ENCODE measurements at regions not wholly inside any gene's neighbourhood (a gene's known extent, or its start where the extent isn't known, plus 50 kb on each side); places are given as distances from the start of the nearest gene placed in this dataset.

DNA sequence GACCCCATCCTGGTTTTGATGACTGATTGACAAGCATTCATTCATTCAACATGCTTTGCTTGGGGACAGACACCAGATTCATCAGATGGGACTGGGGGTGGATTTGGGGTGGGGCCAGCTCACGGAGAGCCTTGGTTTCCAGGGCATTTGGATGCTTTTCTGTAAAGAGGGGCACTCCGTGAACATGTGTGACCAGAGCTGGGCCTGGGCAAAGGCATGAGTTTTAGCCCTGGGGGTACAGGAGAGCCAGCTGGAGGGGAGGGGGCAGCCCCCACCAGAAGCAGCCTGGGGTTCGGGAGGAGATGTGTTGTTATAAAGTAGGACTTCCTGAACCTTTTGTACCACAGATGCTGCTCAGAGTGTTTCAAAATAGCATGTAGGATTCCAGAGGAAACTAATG, 99.7 kb downstream of the RIPK4 start:
- Mint-ChIP-seq H3K9me3 (ENCODE audit: low read depth) (no peaks in the 10 kb centered on the region), H3K27me3 (peaks cover 12% of the 10 kb centered on the region), H3K36me3 (no peaks in the 10 kb centered on the region), H3K4me3 (no peak overlapping the region), H3K27ac (no peak overlapping the region), H3K4me1 (peaks cover 11% of the 10 kb centered on the region)
- CTCF ChIA-PET: interaction anchor here (1.2 kb wide), 1 partner anchor 13 kb away, joined by 3 read pairs; no protein-coding TSS in a partner anchor
- DNase-seq (no peak), ATAC-seq (no peak)

DNA sequence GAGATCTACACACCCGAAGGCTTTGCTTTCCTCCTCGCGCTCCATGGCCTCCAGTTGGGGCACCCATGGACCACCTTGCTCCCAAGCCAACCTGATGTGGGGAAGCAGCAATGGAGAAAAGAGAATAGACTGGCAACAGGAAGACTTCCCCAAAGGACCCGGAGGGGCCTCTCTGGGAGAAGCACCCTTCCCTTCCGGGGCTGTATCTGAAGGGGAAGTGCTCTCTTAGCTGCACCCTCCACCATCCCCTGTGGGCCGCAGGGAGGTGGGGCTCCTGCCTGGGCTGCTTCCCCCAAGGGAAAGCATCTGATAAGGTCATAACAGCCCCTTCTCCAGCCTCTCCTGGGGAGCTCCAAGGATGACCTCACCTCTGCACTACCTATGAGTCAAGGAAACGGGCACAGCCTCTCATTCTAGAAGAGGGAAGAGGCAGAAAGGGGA, 100.2 kb downstream of the RIPK4 start:
- CTCF ChIA-PET: interaction anchor here (1.2 kb wide), 1 partner anchor 13 kb away, joined by 3 read pairs; no protein-coding TSS in a partner anchor
- Mint-ChIP-seq H3K36me3 (no peaks in the 10 kb centered on the region), H3K27me3 (peaks cover 12% of the 10 kb centered on the region), H3K4me3 (no peak overlapping the region), H3K27ac (no peak overlapping the region), H3K4me1 (peaks cover 6% of the 10 kb centered on the region), H3K9me3 (ENCODE audit: low read depth) (no peaks in the 10 kb centered on the region)
- no peak for DNase-seq
- no peak for ATAC-seq

DNA sequence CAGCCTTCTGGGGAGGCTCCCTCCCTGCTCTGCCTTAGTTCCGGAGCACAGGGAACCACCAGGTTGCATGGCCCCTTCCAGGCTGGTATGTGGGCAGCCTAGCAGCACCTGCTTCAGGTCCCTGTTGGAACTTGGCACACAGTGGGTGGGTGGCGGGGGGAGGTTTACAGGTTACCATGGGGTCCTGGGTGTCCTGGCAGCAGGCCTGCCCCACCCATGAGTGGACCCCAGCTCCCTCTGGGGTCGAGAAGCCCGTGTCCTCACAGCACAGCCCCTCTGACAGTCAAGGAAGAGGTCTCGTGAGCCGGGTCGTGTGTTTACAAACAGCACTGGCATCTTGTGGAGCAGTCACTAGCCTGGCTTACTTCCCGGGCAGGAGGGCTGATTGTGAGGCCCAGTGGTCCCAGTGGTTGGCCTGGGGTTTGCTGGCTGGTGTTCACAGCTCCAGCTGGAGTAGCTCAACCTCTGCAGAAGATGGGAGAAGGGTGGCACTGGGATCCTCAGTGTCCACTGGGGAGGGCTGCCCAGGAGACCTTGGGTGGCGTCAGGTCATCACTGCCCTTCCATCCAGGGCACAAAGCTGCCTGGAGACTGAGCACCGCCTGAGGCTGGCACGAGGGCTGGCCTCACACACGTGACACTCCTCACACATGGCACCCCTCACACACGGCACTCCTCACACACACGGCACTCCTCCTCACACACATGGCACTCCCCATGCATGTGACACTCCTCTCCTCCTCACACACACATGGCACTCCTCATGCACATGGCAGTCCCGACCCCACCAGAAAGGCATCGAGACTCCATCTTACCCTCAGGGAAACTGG, 100.9 kb downstream of the RIPK4 start:
- Mint-ChIP-seq H3K9me3 (ENCODE audit: low read depth) (no peaks in the 10 kb centered on the region), H3K4me1 (no peaks in the 10 kb centered on the region), H3K27ac (no peak overlapping the region), H3K4me3 (no peak overlapping the region), H3K27me3 (peaks cover 7% of the 10 kb centered on the region), H3K36me3 (no peaks in the 10 kb centered on the region)
- DNase-seq (no peak), ATAC-seq (no peak)
- CTCF ChIA-PET: no interaction called here

DNA sequence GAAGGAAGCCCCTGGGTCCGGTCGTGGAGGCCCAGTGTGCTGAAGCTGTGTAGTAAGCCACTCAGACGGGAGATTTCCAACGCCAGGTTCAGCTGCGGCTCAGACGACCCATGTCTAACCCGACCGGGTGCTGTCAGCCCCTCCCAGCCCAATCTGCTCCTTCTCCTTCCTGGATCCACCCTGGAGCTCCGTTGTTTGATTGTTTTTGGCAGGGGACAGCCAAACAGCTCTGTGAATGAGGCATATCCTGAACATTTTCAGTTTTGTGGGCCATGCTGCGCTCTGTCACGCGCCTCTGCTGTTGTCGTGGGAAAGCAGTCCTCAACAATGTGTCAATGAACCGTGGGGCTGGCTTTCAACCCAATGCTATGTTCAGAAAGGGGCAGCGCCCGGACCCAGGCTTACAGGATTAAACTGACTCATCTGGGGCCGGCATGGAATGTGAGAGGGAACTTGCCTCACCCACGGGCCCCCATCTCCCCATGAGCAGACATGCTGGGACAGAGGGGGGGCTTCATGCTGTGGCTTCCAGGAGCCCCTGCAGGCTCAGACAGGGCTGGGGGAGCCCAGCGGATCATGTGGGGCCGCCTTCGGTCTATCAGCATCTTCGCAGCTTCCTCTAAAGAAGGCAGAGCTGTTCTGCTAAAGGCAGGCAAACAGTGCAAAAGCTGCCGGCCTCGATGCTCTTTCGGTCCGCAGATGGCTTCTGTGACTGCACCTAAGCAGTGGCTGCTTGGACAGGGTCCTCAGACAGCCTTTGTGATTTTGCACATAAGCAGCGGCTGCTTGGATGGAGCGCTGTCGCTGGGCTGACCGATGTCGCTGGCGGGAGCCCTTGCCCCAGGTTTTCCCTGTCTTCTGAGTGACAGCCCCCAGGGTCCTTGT, 101.7 kb downstream of the RIPK4 start:
- Mint-ChIP-seq H3K27ac (no peak overlapping the region), H3K9me3 (ENCODE audit: low read depth) (no peaks in the 10 kb centered on the region), H3K36me3 (no peaks in the 10 kb centered on the region), H3K27me3 (peaks cover 5% of the 10 kb centered on the region), H3K4me3 (no peak overlapping the region), H3K4me1 (no peaks in the 10 kb centered on the region)
- ATAC-seq (no peak), DNase-seq (no peak)
- CTCF ChIA-PET: no interaction called here

DNA sequence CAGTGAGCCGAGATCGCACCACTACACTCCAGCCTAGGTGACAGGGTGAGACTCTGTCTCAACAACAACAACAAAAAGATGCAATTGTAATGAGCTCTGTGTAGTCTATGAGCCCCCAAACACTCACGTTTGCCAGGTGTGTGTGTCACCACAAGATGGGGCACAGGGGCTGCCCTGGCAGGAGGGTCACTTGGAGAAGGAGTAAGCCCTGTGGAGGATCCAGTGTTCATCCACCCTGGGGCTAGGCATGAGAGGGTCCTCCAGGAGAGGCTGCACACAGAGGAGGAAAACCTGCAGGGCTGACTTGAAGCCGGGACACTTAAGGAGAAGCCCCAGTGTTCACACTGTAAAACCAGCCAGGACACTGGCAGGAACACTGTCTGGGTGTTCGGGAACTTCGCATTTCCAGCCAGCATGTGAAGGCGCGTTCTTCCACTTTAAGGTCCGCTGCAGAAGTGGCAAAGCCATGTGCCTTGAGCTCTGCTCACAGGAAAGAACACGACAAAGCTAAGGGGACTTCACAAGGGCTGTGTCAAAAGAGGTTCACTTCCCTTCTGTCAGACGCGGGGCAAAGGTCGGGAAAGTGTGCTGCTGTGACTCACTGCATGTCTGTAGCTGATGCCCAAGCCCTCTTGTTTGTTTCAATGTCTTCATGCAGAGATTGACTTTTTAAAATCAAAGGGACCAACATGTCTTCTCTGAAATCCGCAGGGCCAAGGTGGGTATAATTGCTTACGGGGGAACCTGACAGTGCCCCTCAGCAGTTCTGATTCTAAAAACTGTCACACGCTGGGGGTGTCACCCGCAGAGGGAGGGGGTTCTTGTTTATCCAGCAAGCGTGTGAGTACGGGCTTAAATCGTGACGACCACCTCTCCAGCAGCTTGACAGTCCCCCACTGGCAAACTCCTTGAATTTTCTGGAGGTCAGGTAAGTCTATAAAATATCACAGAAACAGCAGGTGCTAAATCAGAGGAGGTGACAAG, 102.8 kb downstream of the RIPK4 start:
- no peaks in the 10 kb centered on the region for H3K4me1 Mint-ChIP-seq
- no peak overlapping the region for H3K27ac Mint-ChIP-seq
- no peaks in the 10 kb centered on the region for H3K36me3 Mint-ChIP-seq
- DNase-seq (no peak), ATAC-seq (no peak)
- CTCF ChIA-PET: no interaction called here
- no peaks in the 10 kb centered on the region for H3K9me3 Mint-ChIP-seq (ENCODE audit: low read depth)
- H3K4me3 Mint-ChIP-seq: no peak overlapping the region
- H3K27me3 Mint-ChIP-seq: peaks cover 3% of the 10 kb centered on the region

DNA sequence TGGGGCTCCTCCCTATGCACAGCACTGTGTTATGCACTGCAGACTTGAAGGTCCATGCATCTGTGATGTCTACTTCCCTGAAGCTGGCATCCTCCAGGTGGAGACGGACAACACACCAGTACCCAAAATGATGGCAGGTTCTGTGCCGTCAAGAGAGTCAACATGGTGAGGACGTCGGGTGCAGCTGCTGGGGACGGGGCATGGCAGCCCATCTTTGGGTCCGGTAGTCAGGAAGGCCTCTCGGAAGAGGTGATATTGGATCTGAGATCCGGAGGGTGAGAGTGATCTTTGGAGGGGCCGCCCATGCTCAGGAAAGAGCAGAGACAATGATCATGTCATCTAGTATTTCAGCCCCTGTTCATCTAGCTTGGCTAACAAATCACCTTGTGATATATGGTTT, 104.1 kb downstream of the RIPK4 start:
- DNase-seq (no peak), ATAC-seq (no peak)
- Mint-ChIP-seq H3K4me3 (no peak overlapping the region), H3K27me3 (peaks cover 5% of the 10 kb centered on the region), H3K9me3 (ENCODE audit: low read depth) (no peaks in the 10 kb centered on the region), H3K27ac (no peak overlapping the region), H3K4me1 (no peaks in the 10 kb centered on the region), H3K36me3 (no peaks in the 10 kb centered on the region)
- CTCF ChIA-PET: no interaction called here

DNA sequence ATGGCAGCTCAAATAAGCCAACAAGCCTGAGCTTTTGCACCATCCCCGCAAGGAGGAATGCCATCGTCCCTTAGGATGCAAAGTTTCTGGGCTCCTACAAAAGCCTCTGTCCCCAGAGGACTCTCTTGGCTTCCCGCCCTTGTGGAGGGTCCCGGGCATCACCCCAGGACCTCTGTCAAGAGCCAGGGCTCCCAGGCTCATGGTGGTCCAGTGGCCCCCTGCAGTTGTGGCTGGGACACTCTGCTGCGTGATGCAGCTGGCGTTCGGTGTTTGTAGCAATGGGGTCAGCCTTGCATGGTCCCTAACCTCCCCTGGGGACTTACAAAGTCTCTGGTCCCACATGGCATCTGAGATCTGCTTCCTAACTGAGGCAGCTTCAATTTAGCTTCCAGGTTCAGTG, 104.7 kb downstream of the RIPK4 start:
- CTCF ChIA-PET: no interaction called here
- no peak overlapping the region for H3K27ac Mint-ChIP-seq
- H3K4me3 Mint-ChIP-seq: no peak overlapping the region
- no peaks in the 10 kb centered on the region for H3K4me1 Mint-ChIP-seq
- ATAC-seq: no peak
- no peaks in the 10 kb centered on the region for H3K9me3 Mint-ChIP-seq (ENCODE audit: low read depth)
- peaks cover 5% of the 10 kb centered on the region for H3K27me3 Mint-ChIP-seq
- H3K36me3 Mint-ChIP-seq: no peaks in the 10 kb centered on the region
- no peak for DNase-seq

DNA sequence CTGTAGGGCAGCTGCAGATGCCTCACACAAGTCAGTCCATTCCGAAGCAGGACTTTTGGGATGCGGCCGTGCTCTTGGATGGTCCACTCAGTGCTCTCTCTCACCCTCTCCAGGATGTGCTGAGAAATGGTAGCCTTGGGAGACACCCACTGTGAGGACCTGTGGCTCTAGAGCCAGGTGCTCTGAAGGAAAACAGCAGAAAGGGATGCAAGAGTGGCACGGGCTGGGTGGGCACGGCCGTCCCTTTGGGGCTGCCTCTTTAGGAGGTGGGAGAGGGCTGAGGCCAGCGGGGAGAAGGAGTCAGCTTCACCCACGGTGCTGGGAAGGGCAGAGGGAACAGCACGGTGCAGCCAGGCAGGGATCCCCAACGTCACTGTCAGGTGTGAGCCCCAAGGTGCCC, 106.1 kb downstream of the RIPK4 start:
- Mint-ChIP-seq H3K27ac (no peak overlapping the region), H3K4me3 (no peak overlapping the region), H3K36me3 (no peaks in the 10 kb centered on the region), H3K4me1 (no peaks in the 10 kb centered on the region), H3K27me3 (peaks cover 5% of the 10 kb centered on the region), H3K9me3 (ENCODE audit: low read depth) (no peaks in the 10 kb centered on the region)
- CTCF ChIA-PET: no interaction called here
- ATAC-seq (no peak), DNase-seq (no peak)

DNA sequence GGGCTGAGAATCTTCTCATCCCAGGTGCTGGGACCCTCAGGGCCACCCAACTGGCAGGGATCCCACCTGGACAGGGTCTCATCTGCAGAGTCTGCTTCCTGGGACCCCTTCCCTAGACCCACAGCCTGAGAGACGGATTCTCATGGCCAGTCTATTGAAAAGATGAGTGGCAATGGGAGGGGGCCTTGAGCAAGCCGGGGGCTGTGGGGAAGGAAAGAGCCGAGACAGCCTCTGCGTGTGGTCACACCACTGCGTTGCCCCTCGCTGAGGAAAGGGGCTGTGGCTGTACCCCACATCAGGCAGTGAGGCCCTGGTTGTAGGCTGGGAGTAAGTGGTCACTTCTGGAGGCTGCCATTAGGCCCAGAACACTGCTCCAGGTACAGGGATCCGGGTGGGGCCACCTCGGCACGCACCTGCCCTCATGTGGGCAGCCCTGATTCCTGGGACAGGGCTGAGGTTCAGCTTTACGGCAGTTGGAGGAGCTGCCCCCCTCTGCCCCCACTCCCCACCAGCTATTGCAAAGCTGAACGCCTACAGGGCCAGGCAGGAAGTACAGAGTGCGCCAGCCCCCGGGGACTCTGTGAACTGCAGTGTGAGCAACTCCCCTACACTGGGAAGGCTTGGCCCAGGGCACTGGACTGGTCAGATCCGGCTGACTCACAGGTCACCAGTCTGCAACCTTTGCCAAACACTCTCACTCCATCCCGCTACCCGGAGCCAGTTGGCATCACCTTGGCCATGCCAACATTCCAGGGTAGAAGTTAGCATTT, 106.9 kb downstream of the RIPK4 start:
- Mint-ChIP-seq H3K27ac (no peak overlapping the region), H3K9me3 (ENCODE audit: low read depth) (no peaks in the 10 kb centered on the region)
- CTCF ChIA-PET: no interaction called here

DNA sequence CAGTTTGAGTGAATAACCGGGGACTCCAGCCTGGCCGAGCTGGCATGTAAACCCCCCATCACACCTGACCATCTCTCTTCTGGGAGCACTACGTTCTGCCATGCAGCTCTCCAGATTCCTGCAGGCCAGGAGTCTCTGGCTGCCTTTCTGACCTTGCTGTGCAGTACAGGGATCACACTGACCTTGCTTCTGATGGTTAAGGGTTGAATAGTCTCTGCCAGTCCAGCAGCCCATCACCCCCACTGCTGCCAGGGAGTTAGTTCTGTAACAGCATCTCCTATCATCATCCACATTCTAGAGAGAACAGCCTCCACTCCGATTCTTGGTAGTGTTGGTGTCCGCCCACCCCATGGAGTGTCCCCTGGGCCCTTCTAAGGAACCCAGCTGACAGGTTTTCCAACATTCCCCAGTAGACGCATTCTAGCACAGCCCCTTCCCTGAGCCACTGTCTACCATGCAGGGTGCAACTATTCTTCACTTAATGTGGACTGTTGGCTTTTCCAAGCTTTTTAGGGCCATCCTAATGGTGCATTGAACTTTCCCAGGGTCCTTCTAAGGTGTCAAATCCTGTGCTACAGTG, 109.8 kb downstream of the RIPK4 start:
- CTCF ChIA-PET: no interaction called here
- ATAC-seq: no peak
- Mint-ChIP-seq H3K27me3 (peaks cover 2% of the 10 kb centered on the region), H3K9me3 (ENCODE audit: low read depth) (no peaks in the 10 kb centered on the region), H3K27ac (no peak overlapping the region), H3K4me3 (no peak overlapping the region), H3K36me3 (no peaks in the 10 kb centered on the region), H3K4me1 (no peaks in the 10 kb centered on the region)
- DNase-seq: no peak

More for the DNA sequence above, 106.9 kb downstream of the RIPK4 start:
- no peak for ATAC-seq
- Mint-ChIP-seq H3K36me3 (no peaks in the 10 kb centered on the region), H3K27me3 (peaks cover 5% of the 10 kb centered on the region), H3K4me1 (no peaks in the 10 kb centered on the region), H3K4me3 (no peak overlapping the region)
- DNase-seq: no peak

DNA sequence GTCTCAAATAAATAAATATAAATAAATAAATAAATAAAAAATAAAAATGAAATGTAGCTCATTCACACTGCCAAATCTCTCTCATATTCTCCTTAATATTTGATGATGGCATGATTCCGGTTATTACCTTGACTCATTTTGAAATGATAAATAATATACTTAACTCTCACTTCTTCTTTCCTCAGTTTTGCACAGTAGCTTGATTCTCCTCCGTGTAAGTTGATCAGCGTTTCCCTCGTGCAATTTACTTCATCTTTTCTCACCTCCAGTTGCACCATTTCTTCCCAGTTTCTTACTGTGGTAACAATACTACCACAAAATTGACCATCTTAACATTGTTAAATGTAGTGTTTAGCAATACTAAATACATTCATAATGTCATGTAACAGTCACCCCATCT, 111.6 kb downstream of the RIPK4 start:
- H3K4me3 Mint-ChIP-seq: no peak overlapping the region
- ATAC-seq: no peak
- no peak for DNase-seq
- H3K4me1 Mint-ChIP-seq: no peaks in the 10 kb centered on the region
- no peaks in the 10 kb centered on the region for H3K9me3 Mint-ChIP-seq (ENCODE audit: low read depth)
- CTCF ChIA-PET: no interaction called here
- H3K36me3 Mint-ChIP-seq: no peaks in the 10 kb centered on the region
- H3K27me3 Mint-ChIP-seq: peaks cover 2% of the 10 kb centered on the region
- H3K27ac Mint-ChIP-seq: no peak overlapping the region

DNA sequence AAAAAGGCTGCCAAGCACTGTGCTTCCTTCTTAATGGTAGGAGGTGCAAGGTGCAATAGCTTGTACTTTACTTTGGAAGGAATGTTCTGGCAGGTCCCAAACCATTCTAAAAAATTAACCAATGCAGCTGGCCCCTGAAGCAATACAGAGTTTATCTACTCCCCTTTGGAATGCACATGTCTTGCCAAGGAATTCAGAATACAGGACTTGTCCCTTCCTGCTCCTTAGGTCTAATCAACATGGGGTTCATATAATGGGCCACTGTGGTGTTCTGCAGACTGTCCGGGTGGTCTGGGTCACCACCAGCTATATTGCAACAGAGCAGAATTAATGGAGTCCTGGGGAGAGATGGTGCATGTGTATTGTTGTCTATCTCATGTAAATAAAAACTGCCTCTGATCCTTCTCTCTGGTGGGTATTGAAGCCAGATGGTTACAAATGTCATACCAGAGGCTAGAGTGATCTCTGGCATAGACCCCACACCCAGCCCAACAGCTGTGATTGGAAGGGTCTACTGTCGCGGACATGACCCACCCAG, 112.8 kb downstream of the RIPK4 start:
- peaks cover 4% of the 10 kb centered on the region for H3K27me3 Mint-ChIP-seq
- no peak for ATAC-seq
- no peak for DNase-seq
- H3K4me3 Mint-ChIP-seq: no peak overlapping the region
- CTCF ChIA-PET: no interaction called here
- H3K4me1 Mint-ChIP-seq: no peaks in the 10 kb centered on the region
- H3K36me3 Mint-ChIP-seq: no peaks in the 10 kb centered on the region
- no peak overlapping the region for H3K27ac Mint-ChIP-seq
- no peaks in the 10 kb centered on the region for H3K9me3 Mint-ChIP-seq (ENCODE audit: low read depth)
